GM23338 (cell line): ENCODE measurements at regions not wholly inside any gene's neighbourhood (a gene's known extent, or its start where the extent isn't known, plus 50 kb on each side); places are given as distances from the start of the nearest gene placed in this dataset.

ENCODE experiments used
- ATAC-seq: fragments of 200-7000 bp; cut with Tn5 transposase; 3 replicates; pipeline ENCODE4 v1.9.1; 2020
- DNase-seq: peaks from one replicate; pipeline ENCODE4 v3.0.0-alpha.2; 2015; ENCODE audit warnings: low spot score
- H2AFZ ChIP-seq: fragments of 200-600 bp; sonication (generic); 2 replicates; pipeline ENCODE4 v1.8.0; 2016; ENCODE audit warnings: antibody characterized with exemption, mild to moderate bottlenecking, moderate library complexity
- H3F3A ChIP-seq: fragments of 200-600 bp; sonication (generic); replicated peaks from 2 replicates; pipeline ENCODE4 v1.8.0; 2017; ENCODE audit warnings: antibody characterized with exemption, mixed run types, low read depth
- H3K27ac ChIP-seq: fragments of 200-600 bp; sonication (generic); 2 replicates; pipeline ENCODE4 v1.6.1; 2016; ENCODE audit warnings: low read depth
- H3K27me3 ChIP-seq: fragments of 200-600 bp; sonication (generic); 2 replicates; pipeline ENCODE4 v1.8.0; 2016; ENCODE audit warnings: mild to moderate bottlenecking, mixed run types, moderate library complexity; ENCODE audit not compliant: insufficient read depth
- H3K36me3 ChIP-seq: fragments of 200-600 bp; sonication (generic); 2 replicates; pipeline ENCODE4 v1.8.0; 2016; ENCODE audit warnings: mild to moderate bottlenecking; ENCODE audit not compliant: insufficient read depth
- H3K4me1 ChIP-seq: fragments of 200-600 bp; sonication (generic); 2 replicates; pipeline ENCODE4 v1.8.0; 2016; ENCODE audit warnings: mild to moderate bottlenecking, moderate library complexity; ENCODE audit not compliant: insufficient read depth
- H3K4me2 ChIP-seq: fragments of 200-600 bp; sonication (generic); 2 replicates; pipeline ENCODE4 v1.7.1; 2017; ENCODE audit warnings: mixed run types
- H3K4me3 ChIP-seq: fragments of 200-600 bp; sonication (generic); 2 replicates; pipeline ENCODE4 v1.6.1; 2016; ENCODE audit warnings: mixed run types
- H3K79me2 ChIP-seq: fragments of 200-600 bp; sonication (generic); replicated peaks from 2 replicates; pipeline ENCODE4 v1.8.0; 2017; ENCODE audit warnings: mild to moderate bottlenecking; ENCODE audit not compliant: insufficient read depth
- H3K9me2 ChIP-seq: fragments of 200-600 bp; sonication (generic); 2 replicates; pipeline ENCODE4 v1.8.0; 2017; ENCODE audit not compliant: insufficient read depth
- H4K20me1 ChIP-seq: fragments of 200-600 bp; sonication (generic); replicated peaks from 2 replicates; pipeline ENCODE4 v1.8.0; 2017; ENCODE audit warnings: mild to moderate bottlenecking; ENCODE audit not compliant: insufficient read depth
- H3K27ac Mint-ChIP-seq: 2 replicates; pipeline ENCODE4 v1.8.0; 2020; ENCODE audit warnings: inconsistent platforms, mild to moderate bottlenecking, moderate library complexity, mixed read lengths
- H3K27me3 Mint-ChIP-seq: 3 replicates; pipeline ENCODE4 v1.8.0; 2022; ENCODE audit warnings: low read depth, mild to moderate bottlenecking, moderate library complexity, mixed read lengths, inconsistent platforms; ENCODE audit not compliant: insufficient read depth, poor library complexity
- H3K36me3 Mint-ChIP-seq: 3 replicates; pipeline ENCODE4 v1.8.0; 2021; ENCODE audit warnings: low read depth, mild to moderate bottlenecking, inconsistent platforms, moderate library complexity, mixed read lengths
- H3K4me1 Mint-ChIP-seq: 3 replicates; pipeline ENCODE4 v1.8.0; 2020; ENCODE audit warnings: mild to moderate bottlenecking, inconsistent platforms, mixed read lengths
- H3K4me3 Mint-ChIP-seq: 3 replicates; pipeline ENCODE4 v1.8.0; 2021; ENCODE audit warnings: moderate library complexity, mild to moderate bottlenecking, inconsistent platforms, mixed read lengths
- H3K9me3 Mint-ChIP-seq: 3 replicates; pipeline ENCODE4 v1.8.0; 2020; ENCODE audit warnings: moderate library complexity, mild to moderate bottlenecking, inconsistent platforms, mixed read lengths
- EZH2 ChIP-seq: fragments of 200-600 bp; sonication (generic); IDR thresholded peaks from one replicate; pipeline ENCODE4 v1.8.0; 2017; ENCODE audit warnings: antibody characterized with exemption, mild to moderate bottlenecking, low read depth; ENCODE audit not compliant: unreplicated experiment
- JUNB ChIP-seq: IDR thresholded peaks from one replicate; pipeline ENCODE4 v1.6.1; 2016; ENCODE audit warnings: antibody characterized with exemption; ENCODE audit not compliant: unreplicated experiment
- POLR2AphosphoS5 ChIP-seq: IDR thresholded peaks from 2 replicates; pipeline ENCODE4 v1.6.1; 2016; ENCODE audit warnings: antibody characterized with exemption, low read depth
- STAT1 ChIP-seq: IDR thresholded peaks from one replicate; pipeline ENCODE4 v1.6.1; 2016; ENCODE audit warnings: antibody characterized with exemption; ENCODE audit not compliant: unreplicated experiment
- ZNF114 ChIP-seq: fragments of 250-450 bp; sonication (Bioruptor Pico); IDR thresholded peaks from 2 replicates; pipeline ENCODE4 v1.5.0; 2020; ENCODE audit warnings: mild to moderate bottlenecking, moderate library complexity
- ZNF331 ChIP-seq: fragments of 250-450 bp; sonication (Bioruptor Pico); IDR thresholded peaks from 2 replicates; pipeline ENCODE4 v1.5.0; 2020; ENCODE audit warnings: low read depth, mild to moderate bottlenecking, moderate library complexity
- TF ChIP-seq, protein P1 (sequence below), 2 experiments: fragments of 200-600 bp in 1 of 2; sonication (generic) in 1 of 2; conservative IDR thresholded peaks; 2 replicates each; pipeline versions ENCODE4 v1.5.1 to v1.6.1; 2016 to 2017; ENCODE audit warnings: antibody characterized with exemption in 2 of 2, low read depth in 2 of 2, mild to moderate bottlenecking in 2 of 2, moderate library complexity in 1 of 2
- TF ChIP-seq, protein P2 (sequence below): IDR thresholded peaks from 2 replicates; pipeline ENCODE4 v1.6.1; 2016; ENCODE audit warnings: antibody characterized with exemption

DNA sequence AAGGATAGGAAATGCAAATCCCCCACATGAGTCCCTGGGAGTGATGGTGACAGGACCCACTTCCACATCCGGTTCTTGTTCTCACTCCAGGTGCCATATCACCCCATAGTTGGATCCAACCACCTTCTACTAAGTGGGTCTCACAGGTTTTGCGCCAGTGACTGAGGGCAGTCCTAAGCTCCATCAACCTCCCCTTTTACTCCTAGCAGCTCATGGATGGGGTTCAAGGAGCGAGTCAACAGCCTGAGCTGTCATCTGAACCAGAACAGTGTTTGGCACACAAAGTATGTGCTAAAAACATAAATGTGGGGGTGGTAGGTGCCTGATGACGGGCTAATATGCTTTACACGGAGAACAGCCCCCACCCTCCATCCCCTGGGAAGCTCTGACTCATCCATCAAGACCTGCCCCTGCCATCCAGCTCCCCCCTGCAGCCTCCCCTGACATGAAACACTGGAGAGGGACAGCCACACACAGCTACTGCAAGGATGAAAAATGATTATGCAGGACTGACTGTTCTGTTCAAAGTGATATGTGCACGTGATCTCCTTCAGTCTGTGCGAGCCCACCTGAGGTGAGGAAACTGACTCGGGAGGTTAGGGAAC lies 143.2 kb upstream of the CDH5 start:
- no peaks in the 10 kb centered on the region for H3K36me3 Mint-ChIP-seq
- H3K27ac Mint-ChIP-seq, result no peak overlapping the region
- H3K4me2 ChIP-seq, result no peak overlapping the region
- no peak overlapping the region for H2AFZ ChIP-seq
- no peak overlapping the region for H3K4me3 ChIP-seq
- H3K9me3 Mint-ChIP-seq, result no peaks in the 10 kb centered on the region
- no peaks in the 10 kb centered on the region for H3F3A ChIP-seq
- H3K9me2 ChIP-seq, result no peaks in the 10 kb centered on the region
- H3K4me3 Mint-ChIP-seq, result no peak overlapping the region
- H3K27me3 ChIP-seq, result no peaks in the 10 kb centered on the region
- H3K27ac ChIP-seq, result no peak overlapping the region
- no peaks in the 10 kb centered on the region for H4K20me1 ChIP-seq
- no peaks in the 10 kb centered on the region for H3K4me1 ChIP-seq
- H3K27me3 Mint-ChIP-seq, result peaks cover 2% of the 10 kb centered on the region
- TF ChIP-seq POLR2AphosphoS5, result no peak
- no peak for TF ChIP-seq STAT1
- no peak for TF ChIP-seq EZH2
- TF ChIP-seq JUNB, result no peak
- TF ChIP-seq, protein P1, sequence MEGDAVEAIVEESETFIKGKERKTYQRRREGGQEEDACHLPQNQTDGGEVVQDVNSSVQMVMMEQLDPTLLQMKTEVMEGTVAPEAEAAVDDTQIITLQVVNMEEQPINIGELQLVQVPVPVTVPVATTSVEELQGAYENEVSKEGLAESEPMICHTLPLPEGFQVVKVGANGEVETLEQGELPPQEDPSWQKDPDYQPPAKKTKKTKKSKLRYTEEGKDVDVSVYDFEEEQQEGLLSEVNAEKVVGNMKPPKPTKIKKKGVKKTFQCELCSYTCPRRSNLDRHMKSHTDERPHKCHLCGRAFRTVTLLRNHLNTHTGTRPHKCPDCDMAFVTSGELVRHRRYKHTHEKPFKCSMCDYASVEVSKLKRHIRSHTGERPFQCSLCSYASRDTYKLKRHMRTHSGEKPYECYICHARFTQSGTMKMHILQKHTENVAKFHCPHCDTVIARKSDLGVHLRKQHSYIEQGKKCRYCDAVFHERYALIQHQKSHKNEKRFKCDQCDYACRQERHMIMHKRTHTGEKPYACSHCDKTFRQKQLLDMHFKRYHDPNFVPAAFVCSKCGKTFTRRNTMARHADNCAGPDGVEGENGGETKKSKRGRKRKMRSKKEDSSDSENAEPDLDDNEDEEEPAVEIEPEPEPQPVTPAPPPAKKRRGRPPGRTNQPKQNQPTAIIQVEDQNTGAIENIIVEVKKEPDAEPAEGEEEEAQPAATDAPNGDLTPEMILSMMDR (conservative IDR thresholded peaks at IDR 0.05; ENCODE audit: low read depth in 2 of 2), result no peak
- TF ChIP-seq ZNF331 (CRISPR knock-in tag), result no peak
- TF ChIP-seq, protein P2, sequence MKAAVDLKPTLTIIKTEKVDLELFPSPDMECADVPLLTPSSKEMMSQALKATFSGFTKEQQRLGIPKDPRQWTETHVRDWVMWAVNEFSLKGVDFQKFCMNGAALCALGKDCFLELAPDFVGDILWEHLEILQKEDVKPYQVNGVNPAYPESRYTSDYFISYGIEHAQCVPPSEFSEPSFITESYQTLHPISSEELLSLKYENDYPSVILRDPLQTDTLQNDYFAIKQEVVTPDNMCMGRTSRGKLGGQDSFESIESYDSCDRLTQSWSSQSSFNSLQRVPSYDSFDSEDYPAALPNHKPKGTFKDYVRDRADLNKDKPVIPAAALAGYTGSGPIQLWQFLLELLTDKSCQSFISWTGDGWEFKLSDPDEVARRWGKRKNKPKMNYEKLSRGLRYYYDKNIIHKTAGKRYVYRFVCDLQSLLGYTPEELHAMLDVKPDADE, result no peak
- no peak for TF ChIP-seq ZNF114
- H3K36me3 ChIP-seq, result no peaks in the 10 kb centered on the region
- no peaks in the 10 kb centered on the region for H3K79me2 ChIP-seq
- ATAC-seq (no peak), DNase-seq (no peak)
- no peaks in the 10 kb centered on the region for H3K4me1 Mint-ChIP-seq

DNA sequence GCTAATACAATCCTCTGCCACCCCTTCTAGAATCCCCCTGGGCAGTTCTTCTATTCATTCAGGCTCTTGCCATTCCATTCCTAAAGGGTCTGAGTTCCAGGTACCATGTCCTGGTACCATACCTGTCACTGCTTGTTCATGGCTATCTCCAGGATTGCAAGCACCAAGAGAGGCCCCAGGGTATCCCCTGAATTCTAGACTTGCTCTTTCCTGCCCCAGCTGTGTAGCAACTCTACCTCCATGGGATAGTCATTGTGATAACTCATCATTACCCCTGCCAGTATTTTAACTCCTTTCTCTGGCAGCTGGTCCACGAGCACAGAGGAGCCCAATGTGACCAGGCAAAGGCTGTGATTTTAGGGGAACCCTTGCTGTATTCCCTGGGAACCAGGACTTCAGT lies 143.7 kb upstream of the CDH5 start:
- no peaks in the 10 kb centered on the region for H3K9me2 ChIP-seq
- TF ChIP-seq EZH2, result no peak
- TF ChIP-seq, protein P2, result no peak
- no peaks in the 10 kb centered on the region for H3K36me3 ChIP-seq
- H3K27ac ChIP-seq, result no peak overlapping the region
- no peaks in the 10 kb centered on the region for H3F3A ChIP-seq
- no peak for DNase-seq
- Mint-ChIP-seq H3K27ac (no peak overlapping the region), H3K4me1 (no peaks in the 10 kb centered on the region), H3K36me3 (no peaks in the 10 kb centered on the region), H3K27me3 (peaks cover 1% of the 10 kb centered on the region), H3K9me3 (no peaks in the 10 kb centered on the region), H3K4me3 (no peak overlapping the region)
- no peak overlapping the region for H3K4me3 ChIP-seq
- no peak for ATAC-seq
- H3K4me1 ChIP-seq, result no peaks in the 10 kb centered on the region
- no peak overlapping the region for H2AFZ ChIP-seq
- H3K27me3 ChIP-seq, result no peaks in the 10 kb centered on the region
- H3K79me2 ChIP-seq, result no peaks in the 10 kb centered on the region
- H3K4me2 ChIP-seq, result no peak overlapping the region
- H4K20me1 ChIP-seq, result no peaks in the 10 kb centered on the region
